ENCODE measurements at regions not wholly inside any gene's neighbourhood (a gene's known extent, or its start where the extent isn't known, plus 50 kb on each side); places are given as distances from the start of the nearest gene placed in this dataset.

- Mint-ChIP-seq H3K27ac (ENCODE audit: unreplicated experiment) (no peak overlapping the region), H3K4me3 (ENCODE audit: unreplicated experiment) (no peak overlapping the region), H3K4me1 (ENCODE audit: low read depth) (peaks cover 12% of the 10 kb centered on the region), H3K27me3 (ENCODE audit: low read depth) (peaks cover 49% of the 10 kb centered on the region), H3K9me3 (ENCODE audit: low read depth) (no peaks in the 10 kb centered on the region), H3K36me3 (ENCODE audit: low read depth) (no peaks in the 10 kb centered on the region)
- no peak for DNase-seq (ENCODE audit: low spot score)
- TF ChIP-seq CTCF (IDR thresholded peaks at IDR 0.05) = no peak
Observed at GRCh38 chr17:36661047-36661666, 59.8 kb downstream of the MRM1 start.

GRCh38 chr17:36661688-36662087 lies 60.3 kb downstream of the MRM1 start:
- peaks cover 12% of the 10 kb centered on the region for H3K4me1 Mint-ChIP-seq (ENCODE audit: low read depth)
- no peak for TF ChIP-seq CTCF (IDR thresholded peaks at IDR 0.05)
- DNase-seq (ENCODE audit: low spot score) = no peak
- H3K4me3 Mint-ChIP-seq (ENCODE audit: unreplicated experiment) = no peak overlapping the region
- H3K9me3 Mint-ChIP-seq (ENCODE audit: low read depth) = no peaks in the 10 kb centered on the region
- H3K27ac Mint-ChIP-seq (ENCODE audit: unreplicated experiment) = no peak overlapping the region
- H3K27me3 Mint-ChIP-seq (ENCODE audit: low read depth) = peaks cover 46% of the 10 kb centered on the region
- H3K36me3 Mint-ChIP-seq (ENCODE audit: low read depth) = no peaks in the 10 kb centered on the region

DNA sequence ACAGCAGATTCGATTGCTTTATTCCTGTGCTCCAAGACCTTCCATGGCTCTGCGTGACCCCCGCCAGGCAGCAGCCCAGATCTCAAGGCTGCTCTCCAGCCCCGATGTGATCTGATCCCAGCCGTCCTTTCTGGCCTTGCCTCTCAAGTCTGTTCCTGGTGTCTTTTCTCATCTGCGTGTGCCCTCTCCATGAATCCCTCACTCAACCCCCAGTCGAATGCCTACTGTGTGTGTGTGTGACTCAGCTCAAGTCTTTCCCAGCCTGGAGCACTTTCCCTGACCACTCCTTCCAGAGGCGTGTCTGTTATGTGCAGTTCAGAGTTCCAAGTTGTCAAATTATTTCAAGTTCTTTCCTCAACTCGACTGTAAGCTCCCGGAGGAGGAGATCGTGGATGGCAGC lies 64.0 kb downstream of the MRM1 start:
- Mint-ChIP-seq H3K9me3 (ENCODE audit: low read depth) (no peaks in the 10 kb centered on the region), H3K27me3 (ENCODE audit: low read depth) (peaks cover 32% of the 10 kb centered on the region), H3K4me1 (ENCODE audit: low read depth) (peaks cover 7% of the 10 kb centered on the region), H3K4me3 (ENCODE audit: unreplicated experiment) (no peak overlapping the region), H3K27ac (ENCODE audit: unreplicated experiment) (no peak overlapping the region), H3K36me3 (ENCODE audit: low read depth) (no peaks in the 10 kb centered on the region)
- no peak for TF ChIP-seq CTCF (IDR thresholded peaks at IDR 0.05)
- no peak for DNase-seq (ENCODE audit: low spot score)

- Mint-ChIP-seq H3K27ac (ENCODE audit: unreplicated experiment) (no peak overlapping the region), H3K4me1 (ENCODE audit: low read depth) (peaks cover 7% of the 10 kb centered on the region), H3K9me3 (ENCODE audit: low read depth) (no peaks in the 10 kb centered on the region), H3K36me3 (ENCODE audit: low read depth) (no peaks in the 10 kb centered on the region), H3K4me3 (ENCODE audit: unreplicated experiment) (no peak overlapping the region), H3K27me3 (ENCODE audit: low read depth) (peaks cover 25% of the 10 kb centered on the region)
- no peak for DNase-seq (ENCODE audit: low spot score)
- TF ChIP-seq CTCF (IDR thresholded peaks at IDR 0.05) = no peak
Observed at GRCh38 chr17:36667922-36668321, 66.5 kb downstream of the MRM1 start.

DNA sequence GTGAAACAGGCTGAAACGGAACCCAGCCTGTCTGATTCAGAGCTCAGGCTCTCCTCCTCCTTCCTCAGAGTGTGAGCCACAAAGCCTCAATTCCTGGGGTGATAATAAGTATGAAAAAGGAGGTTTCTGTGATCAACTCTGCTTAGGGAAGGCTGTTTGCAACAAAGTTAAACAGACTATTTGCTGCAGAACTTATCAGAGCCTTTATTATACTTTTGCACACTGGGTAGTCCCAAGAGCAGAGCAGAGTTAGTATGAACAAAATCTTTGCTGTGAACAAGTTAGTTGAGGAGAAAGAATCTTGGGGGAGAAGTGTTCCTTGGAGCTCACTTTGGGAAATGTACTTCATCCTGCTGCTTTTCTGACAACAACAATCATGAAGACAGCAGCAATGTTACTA lies 67.4 kb downstream of the MRM1 start:
- Mint-ChIP-seq H3K4me3 (ENCODE audit: unreplicated experiment) (no peak overlapping the region), H3K27ac (ENCODE audit: unreplicated experiment) (no peak overlapping the region), H3K9me3 (ENCODE audit: low read depth) (no peaks in the 10 kb centered on the region), H3K27me3 (ENCODE audit: low read depth) (peaks cover 19% of the 10 kb centered on the region), H3K36me3 (ENCODE audit: low read depth) (no peaks in the 10 kb centered on the region), H3K4me1 (ENCODE audit: low read depth) (peaks cover 7% of the 10 kb centered on the region)
- no peak for TF ChIP-seq CTCF (IDR thresholded peaks at IDR 0.05)
- no peak for DNase-seq (ENCODE audit: low spot score)
